ENCODE measurements at regions not wholly inside any gene's neighbourhood (a gene's known extent, or its start where the extent isn't known, plus 50 kb on each side); places are given as distances from the start of the nearest gene placed in this dataset.
A peak's percentile ranks its signal among the peaks of the same experiment; 100 is the strongest.
"Not testable (repeated sequence)": the region's sequence is repeated elsewhere in the genome, so short reads cannot be mapped to it uniquely, and the experiment has no call there.

GRCh38 chr3:191148131-191148530 is 50.9 kb upstream of the OSTN start:
- no peak for DNase-seq

- no peak for DNase-seq
These were observed 55.8 kb upstream of the OSTN start for GRCh38 chr3:191143224-191143623.

GRCh38 chr3:191141728-191142127 is 57.3 kb upstream of the OSTN start:
- peak; percentile 21 for DNase-seq

GRCh38 chr3:191139736-191140135 is 59.3 kb upstream of the OSTN start:
- no peak for DNase-seq

GRCh38 chr3:191138937-191139336 is 60.1 kb upstream of the OSTN start:
- DNase-seq = no peak

- DNase-seq = no peak
These were observed 61.3 kb upstream of the OSTN start for GRCh38 chr3:191137708-191138107.

- peak; percentile 33 for DNase-seq
These were observed 62.7 kb upstream of the OSTN start for GRCh38 chr3:191136347-191136746.

- no peak for DNase-seq
These were observed 63.9 kb upstream of the OSTN start for GRCh38 chr3:191135175-191135574.

- DNase-seq = no peak
These were observed 65.7 kb upstream of the OSTN start for GRCh38 chr3:191133359-191133758.

- DNase-seq = no peak
These were observed 67.7 kb upstream of the OSTN start for GRCh38 chr3:191131305-191131704.

GRCh38 chr3:191124891-191125290 is 74.2 kb upstream of the OSTN start:
- not testable (repeated sequence) for DNase-seq

GRCh38 chr3:191123946-191124345 is 75.1 kb upstream of the OSTN start:
- no peak for DNase-seq

GRCh38 chr3:191123231-191123630 is 75.8 kb upstream of the OSTN start:
- no peak for DNase-seq

- DNase-seq = no peak
These were observed 78.4 kb upstream of the OSTN start for GRCh38 chr3:191120447-191121298.

- DNase-seq = no peak
These were observed 79.4 kb upstream of the OSTN start for GRCh38 chr3:191119415-191120295.

- no peak for DNase-seq
These were observed 87.3 kb upstream of the OSTN start for GRCh38 chr3:191111722-191112121.

- no peak for DNase-seq
These were observed 93.6 kb upstream of the OSTN start for GRCh38 chr3:191105418-191105817.

GRCh38 chr3:191100516-191100915 is 98.5 kb upstream of the OSTN start:
- no peak for DNase-seq

- no peak for DNase-seq
These were observed 104.8 kb upstream of the OSTN start for GRCh38 chr3:191094057-191094845.

- DNase-seq = no peak
These were observed 111.7 kb upstream of the OSTN start for GRCh38 chr3:191087391-191087790.

- no peak for DNase-seq
These were observed 114.0 kb upstream of the OSTN start for GRCh38 chr3:191085091-191085490.

GRCh38 chr3:191078913-191079312 is 120.1 kb upstream of the OSTN start:
- not testable (repeated sequence) for DNase-seq

- DNase-seq = no peak
These were observed 122.0 kb upstream of the OSTN start for GRCh38 chr3:191076903-191077552.
